SH-SY5Y (cell line): ENCODE measurements at regions not wholly inside any gene's neighbourhood (a gene's known extent, or its start where the extent isn't known, plus 50 kb on each side); places are given as distances from the start of the nearest gene placed in this dataset.

Source experiments
- GATA2 ChIP-seq: IDR thresholded peaks from 2 replicates; pipeline ENCODE4 v1.6.1; 2011; ENCODE audit warnings: mild to moderate bottlenecking, low read depth, low read length
- GATA3 ChIP-seq: IDR thresholded peaks from 2 replicates; pipeline ENCODE4 v1.6.1; 2011; ENCODE audit warnings: low read depth, mild to moderate bottlenecking, low read length, moderate library complexity

- no peak for TF ChIP-seq GATA2
- TF ChIP-seq GATA3 = no peak
Measured at GRCh38 chr3:146953511-146953981, 348.4 kb upstream of the PLSCR5 start.

GRCh38 chr3:146948985-146949384 lies 343.8 kb upstream of the PLSCR5 start:
- TF ChIP-seq GATA2 = no peak
- no peak for TF ChIP-seq GATA3

- TF ChIP-seq GATA3 (no peak), GATA2 (no peak)
Measured at GRCh38 chr3:146948186-146948585, 343.0 kb upstream of the PLSCR5 start.

- TF ChIP-seq GATA3 (no peak), GATA2 (no peak)
Measured at GRCh38 chr3:146929696-146930095, 324.6 kb upstream of the PLSCR5 start.

GRCh38 chr3:146928421-146929059 lies 323.4 kb upstream of the PLSCR5 start:
- TF ChIP-seq GATA3 (no peak), GATA2 (no peak)

GRCh38 chr3:146921693-146922092 lies 316.5 kb upstream of the PLSCR5 start:
- no peak for TF ChIP-seq GATA3
- TF ChIP-seq GATA2 = no peak

GRCh38 chr3:146914409-146914808 lies 309.3 kb upstream of the PLSCR5 start:
- TF ChIP-seq GATA2 = no peak
- no peak for TF ChIP-seq GATA3

GRCh38 chr3:146912241-146913015 lies 307.3 kb upstream of the PLSCR5 start:
- no peak for TF ChIP-seq GATA2
- no peak for TF ChIP-seq GATA3

GRCh38 chr3:146903927-146904326 lies 298.8 kb upstream of the PLSCR5 start:
- no peak for TF ChIP-seq GATA3

GRCh38 chr3:146899171-146899570 lies 294.0 kb upstream of the PLSCR5 start:
- TF ChIP-seq GATA2 = no peak
- TF ChIP-seq GATA3 = no peak

GRCh38 chr3:146896711-146897110 lies 291.6 kb upstream of the PLSCR5 start:
- TF ChIP-seq GATA3 (no peak), GATA2 (no peak)

- no peak for TF ChIP-seq GATA2
- no peak for TF ChIP-seq GATA3
Measured at GRCh38 chr3:146895026-146895749, 290.0 kb upstream of the PLSCR5 start.

- TF ChIP-seq GATA2 (no peak), GATA3 (no peak)
Measured at GRCh38 chr3:146894406-146894805, 289.3 kb upstream of the PLSCR5 start.

GRCh38 chr3:146892041-146892440 lies 286.9 kb upstream of the PLSCR5 start:
- TF ChIP-seq GATA2 (no peak), GATA3 (no peak)
